Glutamatergic neuron (in vitro differentiated cells): ENCODE measurements at regions not wholly inside any gene's neighbourhood (a gene's known extent, or its start where the extent isn't known, plus 50 kb on each side); places are given as distances from the start of the nearest gene placed in this dataset.

Source experiments
- DNase-seq: peaks from one replicate; pipeline ENCODE4 v3.0.0; 2022
- H3K27ac Mint-ChIP-seq: one replicate; pipeline ENCODE4 v1.8.0; 2020; ENCODE audit warnings: mild to moderate bottlenecking, mixed read lengths, inconsistent platforms; ENCODE audit not compliant: unreplicated experiment
- H3K27me3 Mint-ChIP-seq: one replicate; pipeline ENCODE4 v1.8.0; 2020; ENCODE audit warnings: mild to moderate bottlenecking, moderate library complexity, mixed read lengths, inconsistent platforms; ENCODE audit not compliant: unreplicated experiment
- H3K36me3 Mint-ChIP-seq: one replicate; pipeline ENCODE4 v1.8.0; 2020; ENCODE audit warnings: mild to moderate bottlenecking, mixed read lengths, inconsistent platforms; ENCODE audit not compliant: unreplicated experiment
- H3K4me1 Mint-ChIP-seq: one replicate; pipeline ENCODE4 v1.8.0; 2020; ENCODE audit warnings: mild to moderate bottlenecking, low read depth, mixed read lengths, inconsistent platforms; ENCODE audit not compliant: unreplicated experiment
- H3K4me3 Mint-ChIP-seq: one replicate; pipeline ENCODE4 v1.8.0; 2020; ENCODE audit warnings: mild to moderate bottlenecking, mixed read lengths, inconsistent platforms; ENCODE audit not compliant: unreplicated experiment
- H3K9me3 Mint-ChIP-seq: one replicate; pipeline ENCODE4 v1.8.0; 2020; ENCODE audit warnings: mild to moderate bottlenecking, moderate library complexity, mixed read lengths, inconsistent platforms; ENCODE audit not compliant: unreplicated experiment
- CTCF ChIP-seq: fragments of 200-600 bp; sonication (generic); IDR thresholded peaks from one replicate; pipeline ENCODE4 v1.5.0; 2021; ENCODE audit not compliant: partially characterized antibody, unreplicated experiment

- no peaks in the 10 kb centered on the region for H3K27me3 Mint-ChIP-seq
- no peak overlapping the region for H3K27ac Mint-ChIP-seq
- H3K4me1 Mint-ChIP-seq = no peaks in the 10 kb centered on the region
- no peak overlapping the region for H3K4me3 Mint-ChIP-seq
- DNase-seq = no peak
- no peaks in the 10 kb centered on the region for H3K36me3 Mint-ChIP-seq
- no peak for TF ChIP-seq CTCF
- H3K9me3 Mint-ChIP-seq = no peaks in the 10 kb centered on the region
Measured at GRCh38 chr18:4821801-4822200, 366.7 kb upstream of the DLGAP1 start.

- no peaks in the 10 kb centered on the region for H3K4me1 Mint-ChIP-seq
- H3K4me3 Mint-ChIP-seq = no peak overlapping the region
- no peaks in the 10 kb centered on the region for H3K9me3 Mint-ChIP-seq
- H3K27ac Mint-ChIP-seq = no peak overlapping the region
- H3K36me3 Mint-ChIP-seq = no peaks in the 10 kb centered on the region
- no peaks in the 10 kb centered on the region for H3K27me3 Mint-ChIP-seq
- no peak for TF ChIP-seq CTCF
- DNase-seq = no peak
Measured at GRCh38 chr18:4817665-4818064, 362.6 kb upstream of the DLGAP1 start.

- Mint-ChIP-seq H3K9me3 (no peaks in the 10 kb centered on the region), H3K27me3 (no peaks in the 10 kb centered on the region), H3K4me1 (no peaks in the 10 kb centered on the region), H3K36me3 (no peaks in the 10 kb centered on the region), H3K4me3 (no peak overlapping the region), H3K27ac (no peak overlapping the region)
- DNase-seq = no peak
- TF ChIP-seq CTCF = no peak
Measured at GRCh38 chr18:4813708-4814107, 358.6 kb upstream of the DLGAP1 start.

GRCh38 chr18:4808891-4809290, 353.8 kb upstream of the DLGAP1 start:
- DNase-seq = no peak
- Mint-ChIP-seq H3K27me3 (no peaks in the 10 kb centered on the region), H3K9me3 (no peaks in the 10 kb centered on the region), H3K4me1 (no peaks in the 10 kb centered on the region), H3K4me3 (no peak overlapping the region), H3K36me3 (no peaks in the 10 kb centered on the region), H3K27ac (no peak overlapping the region)
- TF ChIP-seq CTCF = no peak

- no peak overlapping the region for H3K4me3 Mint-ChIP-seq
- H3K9me3 Mint-ChIP-seq = peaks cover 2% of the 10 kb centered on the region
- H3K27ac Mint-ChIP-seq = no peak overlapping the region
- H3K27me3 Mint-ChIP-seq = no peaks in the 10 kb centered on the region
- TF ChIP-seq CTCF = no peak
- no peaks in the 10 kb centered on the region for H3K36me3 Mint-ChIP-seq
- no peak for DNase-seq
- H3K4me1 Mint-ChIP-seq = no peaks in the 10 kb centered on the region
Measured at GRCh38 chr18:4807604-4808293, 352.6 kb upstream of the DLGAP1 start.
